Transverse colon (tissue), 4 donors: ENCODE measurements at regions not wholly inside any gene's neighbourhood (a gene's known extent, or its start where the extent isn't known, plus 50 kb on each side); places are given as distances from the start of the nearest gene placed in this dataset.

Experiments
- DNase-seq: peaks from one replicate; pipeline ENCODE4 v3.0.0-alpha.2; 2019
- H3K27ac ChIP-seq, 4 donors: fragments of 200-600 bp; sonication (generic); 2 replicates each; pipeline ENCODE4 v1.5.1; 2016 to 2018; ENCODE audit warnings: inconsistent platforms in 4 of 4
- H3K27me3 ChIP-seq: fragments of 200-600 bp; sonication (generic); 2 replicates; pipeline ENCODE4 v1.5.1; 2017; ENCODE audit warnings: inconsistent platforms
- H3K36me3 ChIP-seq, 4 donors: fragments of 200-600 bp; sonication (generic); 2 replicates each; pipeline ENCODE4 v1.5.1; 2017 to 2019; ENCODE audit warnings: inconsistent platforms in 4 of 4
- H3K4me1 ChIP-seq, 4 donors: fragments of 200-600 bp; sonication (generic); 2 replicates each; pipeline ENCODE4 v1.5.1; 2017 to 2020; ENCODE audit warnings: inconsistent platforms in 4 of 4
- H3K4me3 ChIP-seq, 4 donors: fragments of 200-600 bp; sonication (generic); 1 replicate in 1 of 4; 2 replicates in 3 of 4; pipeline versions ENCODE4 v1.5.1 to v1.6.1; 2017 to 2019; ENCODE audit warnings: inconsistent platforms in 4 of 4
- H3K9me3 ChIP-seq, 2 donors: fragments of 200-600 bp; sonication (generic); 2 replicates each; pipeline ENCODE4 v1.5.1; 2017 to 2019; ENCODE audit warnings: inconsistent platforms in 2 of 2
- CTCF ChIP-seq, 5 experiments: fragments of 200-600 bp in 3 of 5; fragments of 450-650 bp in 2 of 5; sonication (generic) in 3 of 5; IDR thresholded peaks; 1 replicate in 2 of 5; 2 replicates in 3 of 5; pipeline ENCODE4 v1.5.1; 2016 to 2017; ENCODE audit warnings: antibody characterized with exemption in 5 of 5, inconsistent platforms in 3 of 5, mild to moderate bottlenecking in 2 of 5, moderate library complexity in 1 of 5
- EP300 ChIP-seq: sonication (generic); formaldehyde crosslinking; IDR thresholded peaks from one replicate; pipeline ENCODE4 v1.6.1; 2017; ENCODE audit warnings: antibody characterized with exemption, low read depth
- POLR2A ChIP-seq: fragments of 450-650 bp; IDR thresholded peaks from one replicate; pipeline ENCODE4 v1.6.1; 2016; ENCODE audit warnings: antibody characterized with exemption, mild to moderate bottlenecking, moderate library complexity
- POLR2AphosphoS5 ChIP-seq, 3 donors: sonication (generic); formaldehyde crosslinking; IDR thresholded peaks; one replicate each; pipeline ENCODE4 v1.6.1; 2016; ENCODE audit warnings: antibody characterized with exemption in 3 of 3
- WGBS, 2 donors: methylation state at CpG; one replicate each; pipeline ENCODE4 v1.1.5; 2018; ENCODE audit warnings: low coverage in 1 of 2; 5-methylcytosine and 5-hydroxymethylcytosine counted together
- in situ Hi-C, 4 donors: fragments of 200-750 bp; cut with MboI; loops; one replicate each; pipeline versions ENCODE4 v1.15.0 to v1.15.1; 2017; ENCODE audit warnings: low sequenced_read_pairs in 3 of 4, low pct_ligation_motif_present in 1 of 4, low pct_unique_long_range_greater_than_20kb in 1 of 4
- intact Hi-C: fragments of 100-400 bp; cut with DNase I; formaldehyde crosslinking; loops from one replicate; pipeline ENCODE4 v1.15.1; 2023; ENCODE audit warnings: low total_unique reads

DNA sequence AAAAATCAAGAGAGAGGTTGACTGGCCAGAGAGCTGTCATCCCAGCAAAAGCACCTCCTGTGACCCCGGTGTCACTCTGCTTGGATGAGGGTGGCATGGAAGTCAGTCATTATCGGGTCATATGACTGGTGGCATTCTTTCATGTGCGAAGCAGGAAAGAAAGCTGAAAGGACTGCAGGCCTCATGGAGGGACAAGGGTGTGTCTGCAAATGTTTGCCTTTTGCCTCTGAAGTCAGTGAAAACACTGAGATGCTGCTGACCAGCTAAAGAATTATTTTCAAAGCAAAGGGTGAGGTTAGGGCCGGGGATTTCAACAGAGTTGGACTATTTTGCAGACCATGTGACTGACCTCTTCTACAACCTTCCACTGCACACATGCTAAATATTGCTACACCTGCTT, 298.3 kb downstream of the CSNK1G3 start:
- no peaks in the 10 kb centered on the region for H3K9me3 ChIP-seq
- no peaks in the 10 kb centered on the region for H3K36me3 ChIP-seq
- in situ Hi-C loops, result no loop called here
- no peaks in the 10 kb centered on the region for H3K27me3 ChIP-seq
- no peak overlapping the region for H3K4me3 ChIP-seq
- H3K27ac ChIP-seq, result peak overlapping the region in 3 of 4 donors; percentile 30 to 49 (median 42)
- TF ChIP-seq EP300 (no peak), POLR2AphosphoS5 (IDR thresholded peaks at IDR 0.05) (no peak), CTCF (IDR thresholded peaks at IDR 0.05) (no peak), POLR2A (no peak)
- H3K4me1 ChIP-seq, result peaks cover 10 to 33% (median 18%) of the 10 kb centered on the region in 4 donors
- intact Hi-C loops, result loop anchor here (5.0 kb wide), 1 partner anchor 1262 kb away; no protein-coding TSS in a partner anchor
- DNase-seq, result peak; percentile 24
- 34 to 39% methylated on average over 3 to 4 of the region's 4 CpGs for WGBS, 2 donors

GRCh38 chr5:123809594-123810221, 297.7 kb downstream of the CSNK1G3 start:
- 32 to 34% methylated on average over 4 to 7 of the region's 7 CpGs for WGBS, 2 donors
- no peak for TF ChIP-seq CTCF (IDR thresholded peaks at IDR 0.05)
- no peak for TF ChIP-seq POLR2AphosphoS5 (IDR thresholded peaks at IDR 0.05)
- TF ChIP-seq EP300, result no peak
- TF ChIP-seq POLR2A, result no peak
- Histone ChIP-seq H3K27ac (peak overlapping the region in 3 of 4 donors; percentile 30 to 49 (median 42)), H3K36me3 (no peaks in the 10 kb centered on the region), H3K4me3 (no peak overlapping the region), H3K4me1 (peaks cover 10 to 31% (median 18%) of the 10 kb centered on the region in 4 donors), H3K9me3 (no peaks in the 10 kb centered on the region), H3K27me3 (no peaks in the 10 kb centered on the region)
- in situ Hi-C loops, result no loop called here
- DNase-seq, result peak; percentile 25
- intact Hi-C loops, result loop anchor here (5.0 kb wide), 1 partner anchor 1263 kb away; no protein-coding TSS in a partner anchor

DNA sequence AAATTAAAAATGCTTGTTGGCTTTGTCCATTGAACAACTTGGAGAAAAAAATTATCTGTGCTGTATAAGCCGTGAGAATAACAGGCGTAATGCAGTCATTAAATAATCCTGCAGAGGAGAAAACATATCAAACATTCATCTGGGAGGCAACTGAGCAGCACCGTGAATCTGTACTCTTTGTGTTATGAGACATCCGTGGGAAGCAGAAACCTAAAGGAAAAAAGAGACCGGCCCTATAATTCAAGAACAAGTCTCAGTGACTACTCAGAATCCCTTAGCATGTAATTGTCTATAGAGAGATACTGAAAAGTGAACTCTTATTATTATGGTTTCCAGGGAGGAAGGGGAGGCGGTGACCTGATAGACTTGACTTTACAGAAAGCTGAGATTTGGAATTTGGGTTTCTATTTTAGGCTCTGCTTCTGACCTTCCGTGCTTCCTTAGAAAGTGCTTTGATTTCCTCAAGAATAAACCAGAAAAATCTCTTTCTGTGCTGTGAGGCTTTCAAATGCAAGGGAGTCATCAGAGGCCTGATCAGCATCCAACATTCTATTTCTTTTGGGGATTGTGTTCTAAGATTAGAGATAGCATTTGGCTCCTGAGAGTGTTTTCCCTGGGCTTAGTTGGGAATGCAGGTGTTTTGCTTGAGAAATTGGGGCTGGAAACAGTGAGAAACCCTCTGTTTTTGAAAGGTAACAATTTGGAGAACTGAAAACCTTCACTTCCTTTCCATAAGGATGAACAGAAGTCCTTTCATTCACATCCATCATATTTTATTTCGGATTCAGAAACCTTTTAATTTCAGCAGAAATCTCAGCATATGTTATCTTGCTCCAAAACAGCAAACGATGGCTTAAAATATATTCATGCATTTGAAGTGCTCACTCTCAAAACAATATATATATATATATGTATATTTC, 296.7 kb downstream of the CSNK1G3 start:
- intact Hi-C loops (no loop called here), in situ Hi-C loops (no loop called here)
- H3K27me3 ChIP-seq, result no peaks in the 10 kb centered on the region
- H3K4me1 ChIP-seq, result peaks cover 10 to 30% (median 18%) of the 10 kb centered on the region in 4 donors
- H3K4me3 ChIP-seq, result no peak overlapping the region
- H3K27ac ChIP-seq, result no peak overlapping the region
- WGBS, 2 donors, result 67 to 79% methylated on average over 9 of the region's 9 CpGs
- no peaks in the 10 kb centered on the region for H3K36me3 ChIP-seq
- no peak for DNase-seq
- TF ChIP-seq CTCF (IDR thresholded peaks at IDR 0.05), result no peak
- no peak for TF ChIP-seq POLR2A
- no peak for TF ChIP-seq POLR2AphosphoS5 (IDR thresholded peaks at IDR 0.05)
- no peak for TF ChIP-seq EP300
- no peaks in the 10 kb centered on the region for H3K9me3 ChIP-seq

GRCh38 chr5:123807177-123807945, 295.4 kb downstream of the CSNK1G3 start:
- DNase-seq, result no peak
- no peak overlapping the region for H3K27ac ChIP-seq
- no peak for TF ChIP-seq EP300
- TF ChIP-seq POLR2A, result no peak
- TF ChIP-seq CTCF (IDR thresholded peaks at IDR 0.05), result no peak
- no peak for TF ChIP-seq POLR2AphosphoS5 (IDR thresholded peaks at IDR 0.05)

More at GRCh38 chr5:123807177-123807945, 295.4 kb downstream of the CSNK1G3 start:
- Histone ChIP-seq H3K27me3 (no peaks in the 10 kb centered on the region), H3K4me1 (peaks cover 10 to 30% (median 18%) of the 10 kb centered on the region in 4 donors), H3K4me3 (no peak overlapping the region), H3K36me3 (no peaks in the 10 kb centered on the region), H3K9me3 (no peaks in the 10 kb centered on the region)
- in situ Hi-C loops (no loop called here), intact Hi-C loops (no loop called here)
- whole genome bisulfite sequencing, 2 donors, result 53 to 63% methylated on average over 3 to 5 of the region's 5 CpGs
